ENCODE measurements at regions not wholly inside any gene's neighbourhood (a gene's known extent, or its start where the extent isn't known, plus 50 kb on each side); places are given as distances from the start of the nearest gene placed in this dataset.

- DNase-seq (ENCODE audit: low spot score): no peak
- no peak overlapping the region for H3K27ac ChIP-seq (ENCODE audit: low read depth, low read length, poor library complexity, severe bottlenecking)
- no peaks in the 10 kb centered on the region for H3K9me3 ChIP-seq (ENCODE audit: low read depth, low read length, poor library complexity, severe bottlenecking)
- CTCF ChIA-PET: interaction anchor here (0.6 kb wide), 1 partner anchor 1551 kb away, joined by 3 read pairs; no protein-coding TSS in a partner anchor
- H3K27me3 ChIP-seq (replicated peaks; ENCODE audit: insufficient read depth, low read depth, low read length, poor library complexity): no peaks in the 10 kb centered on the region
- no TSS peak for BruUV-seq (replicated peaks)
- H3K4me1 ChIP-seq (ENCODE audit: insufficient read depth, low read length, poor library complexity, severe bottlenecking): no peaks in the 10 kb centered on the region
- intact Hi-C loops (cut with micrococcal nuclease; ENCODE audit: unreplicated experiment): no loop called here
- no peaks in the 10 kb centered on the region for H3K36me3 ChIP-seq (ENCODE audit: insufficient read depth, low read length, poor library complexity, severe bottlenecking)
- no peak for TF ChIP-seq CTCF (conservative IDR thresholded peaks at IDR 0.05; ENCODE audit: low read depth, low read length)
- no peak for TF ChIP-seq EZH2 (IDR thresholded peaks at IDR 0.05; ENCODE audit: borderline replicate concordance, low read depth, low read length, poor library complexity, severe bottlenecking)
- H3K4me3 ChIP-seq (ENCODE audit: low read depth, low read length, poor library complexity, severe bottlenecking): no peak overlapping the region
- POLR2A ChIA-PET (ENCODE audit: low non-redundant PET): no interaction called here
Observed at GRCh38 chr9:90175865-90176264, 466.8 kb downstream of the DIRAS2 start.

- CTCF ChIA-PET: no interaction called here
- Histone ChIP-seq H3K36me3 (ENCODE audit: insufficient read depth, low read length, poor library complexity, severe bottlenecking) (no peaks in the 10 kb centered on the region), H3K27me3 (replicated peaks; ENCODE audit: insufficient read depth, low read depth, low read length, poor library complexity) (no peaks in the 10 kb centered on the region), H3K4me3 (ENCODE audit: low read depth, low read length, poor library complexity, severe bottlenecking) (no peak overlapping the region), H3K27ac (ENCODE audit: low read depth, low read length, poor library complexity, severe bottlenecking) (no peak overlapping the region), H3K9me3 (ENCODE audit: low read depth, low read length, poor library complexity, severe bottlenecking) (no peaks in the 10 kb centered on the region), H3K4me1 (ENCODE audit: insufficient read depth, low read length, poor library complexity, severe bottlenecking) (no peaks in the 10 kb centered on the region)
- TF ChIP-seq EZH2 (IDR thresholded peaks at IDR 0.05; ENCODE audit: borderline replicate concordance, low read depth, low read length, poor library complexity, severe bottlenecking): no peak
- no peak for TF ChIP-seq CTCF (conservative IDR thresholded peaks at IDR 0.05; ENCODE audit: low read depth, low read length)
- no peak for DNase-seq (ENCODE audit: low spot score)
- BruUV-seq (replicated peaks): no TSS peak
- POLR2A ChIA-PET (ENCODE audit: low non-redundant PET): no interaction called here
- intact Hi-C loops (cut with micrococcal nuclease; ENCODE audit: unreplicated experiment): no loop called here
Observed at GRCh38 chr9:90176901-90177300, 465.7 kb downstream of the DIRAS2 start.

GRCh38 chr9:90180381-90180780 is 462.2 kb downstream of the DIRAS2 start:
- Histone ChIP-seq H3K27me3 (replicated peaks; ENCODE audit: insufficient read depth, low read depth, low read length, poor library complexity) (no peaks in the 10 kb centered on the region), H3K27ac (ENCODE audit: low read depth, low read length, poor library complexity, severe bottlenecking) (no peak overlapping the region), H3K4me3 (ENCODE audit: low read depth, low read length, poor library complexity, severe bottlenecking) (no peak overlapping the region), H3K4me1 (ENCODE audit: insufficient read depth, low read length, poor library complexity, severe bottlenecking) (no peaks in the 10 kb centered on the region), H3K9me3 (ENCODE audit: low read depth, low read length, poor library complexity, severe bottlenecking) (no peaks in the 10 kb centered on the region), H3K36me3 (ENCODE audit: insufficient read depth, low read length, poor library complexity, severe bottlenecking) (no peaks in the 10 kb centered on the region)
- TF ChIP-seq CTCF (conservative IDR thresholded peaks at IDR 0.05; ENCODE audit: low read depth, low read length) (no peak), EZH2 (IDR thresholded peaks at IDR 0.05; ENCODE audit: borderline replicate concordance, low read depth, low read length, poor library complexity, severe bottlenecking) (no peak)
- DNase-seq (ENCODE audit: low spot score): no peak
- POLR2A ChIA-PET (ENCODE audit: low non-redundant PET): no interaction called here
- intact Hi-C loops (cut with micrococcal nuclease; ENCODE audit: unreplicated experiment): no loop called here
- CTCF ChIA-PET: no interaction called here
- BruUV-seq (replicated peaks): no TSS peak
